CD14-positive monocyte (primary cell): ENCODE measurements at regions not wholly inside any gene's neighbourhood (a gene's known extent, or its start where the extent isn't known, plus 50 kb on each side); places are given as distances from the start of the nearest gene placed in this dataset.
A peak's percentile ranks its signal among the peaks of the same experiment; 100 is the strongest.

Experiments used
- DNase-seq, 3 donors: peaks; one replicate each; pipeline ENCODE4 v3.0.0-alpha.2; 2011 to 2022
- H2AFZ ChIP-seq: 2 replicates; pipeline ENCODE4 v1.6.0; 2012; ENCODE audit warnings: mild to moderate bottlenecking, low read depth, low read length, inconsistent platforms; ENCODE audit not compliant: insufficient read depth, poor library complexity, severe bottlenecking
- H3K27ac ChIP-seq, 2 donors: 1 replicate in 1 of 2; 2 replicates in 1 of 2; pipeline ENCODE4 v1.5.1; 2012 to 2013; ENCODE audit warnings: low read length in 2 of 2, control low read depth in 1 of 2, inconsistent platforms in 1 of 2, low read depth in 1 of 2, mild to moderate bottlenecking in 1 of 2
- H3K27me3 ChIP-seq, 2 donors: one replicate each; pipeline versions ENCODE4 v1.6.0 to v1.6.1; 2011 to 2013; ENCODE audit warnings: low read length in 2 of 2; ENCODE audit not compliant: control insufficient read depth in 2 of 2, insufficient read depth in 2 of 2
- H3K36me3 ChIP-seq, 2 donors: replicated peaks in 1 of 2; 1 replicate in 1 of 2; 2 replicates in 1 of 2; pipeline versions ENCODE4 v1.5.1 to v1.6.1; 2012 to 2013; ENCODE audit warnings: low read length in 2 of 2, control low read depth in 1 of 2, inconsistent platforms in 1 of 2, mild to moderate bottlenecking in 1 of 2; ENCODE audit not compliant: insufficient read depth in 2 of 2, control insufficient read depth in 1 of 2
- H3K4me1 ChIP-seq, 2 donors: 1 replicate in 1 of 2; 2 replicates in 1 of 2; pipeline versions ENCODE4 v1.5.1 to v1.6.1; 2012 to 2013; ENCODE audit warnings: low read length in 2 of 2, control low read depth in 1 of 2, inconsistent platforms in 1 of 2, mild to moderate bottlenecking in 1 of 2, moderate library complexity in 1 of 2; ENCODE audit not compliant: insufficient read depth in 2 of 2, control insufficient read depth in 1 of 2
- H3K4me2 ChIP-seq: replicated peaks from 2 replicates; pipeline ENCODE3; 2012; ENCODE audit warnings: low read length, moderate library complexity, mild to moderate bottlenecking; ENCODE audit not compliant: poor library complexity, severe bottlenecking; ENCODE audit errors: extremely low read depth
- H3K4me3 ChIP-seq, 3 experiments: fragments of 200-600 bp in 1 of 3; sonication (generic) in 1 of 3; replicated peaks in 1 of 3; 1 replicate in 2 of 3; 2 replicates in 1 of 3; pipeline ENCODE4 v1.5.1; 2011 to 2013; ENCODE audit warnings: low read length in 3 of 3, mild to moderate bottlenecking in 3 of 3, control low read depth in 2 of 3, low read depth in 2 of 3, inconsistent platforms in 1 of 3, moderate library complexity in 1 of 3
- H3K79me2 ChIP-seq: 2 replicates; pipeline ENCODE4 v1.6.0; 2012; ENCODE audit warnings: mild to moderate bottlenecking, control low read depth, inconsistent platforms, low read length, moderate library complexity; ENCODE audit not compliant: insufficient read depth
- H3K9ac ChIP-seq: 2 replicates; pipeline ENCODE4 v1.6.0; 2017; ENCODE audit warnings: low read length, mild to moderate bottlenecking; ENCODE audit not compliant: insufficient read depth, poor library complexity, severe bottlenecking
- H3K9me3 ChIP-seq, 2 donors: replicated peaks in 1 of 2; 1 replicate in 1 of 2; 2 replicates in 1 of 2; pipeline versions ENCODE4 v1.5.1 to v1.6.1; 2012 to 2013; ENCODE audit warnings: low read length in 2 of 2, control low read depth in 1 of 2; ENCODE audit not compliant: control insufficient read depth in 1 of 2, insufficient read depth in 1 of 2
- H4K20me1 ChIP-seq: 2 replicates; pipeline ENCODE4 v1.6.0; 2012; ENCODE audit warnings: mild to moderate bottlenecking, low read length, control low read depth, moderate library complexity; ENCODE audit not compliant: insufficient read depth
- H3K27ac Mint-ChIP-seq, 7 donors: one replicate each; pipeline ENCODE4 v1.8.0; 2020; ENCODE audit warnings: mild to moderate bottlenecking in 7 of 7, mixed read lengths in 7 of 7, moderate library complexity in 6 of 7, inconsistent platforms in 2 of 7
- H3K27me3 Mint-ChIP-seq, 3 donors: one replicate each; pipeline ENCODE4 v1.8.0; 2021 to 2022; ENCODE audit warnings: low read depth in 3 of 3, mild to moderate bottlenecking in 3 of 3, mixed read lengths in 3 of 3, moderate library complexity in 3 of 3, inconsistent platforms in 1 of 3
- H3K36me3 Mint-ChIP-seq, 2 donors: one replicate each; pipeline ENCODE4 v1.8.0; 2020; ENCODE audit warnings: mixed read lengths in 2 of 2, inconsistent platforms in 1 of 2, mild to moderate bottlenecking in 1 of 2
- H3K4me1 Mint-ChIP-seq: one replicate; pipeline ENCODE4 v1.8.0; 2020; ENCODE audit warnings: mild to moderate bottlenecking, mixed read lengths
- H3K4me3 Mint-ChIP-seq, 2 donors: one replicate each; pipeline ENCODE4 v1.8.0; 2020; ENCODE audit warnings: mild to moderate bottlenecking in 2 of 2, mixed read lengths in 2 of 2, moderate library complexity in 1 of 2
- H3K9me3 Mint-ChIP-seq, 7 donors: one replicate each; pipeline ENCODE4 v1.8.0; 2020 to 2022; ENCODE audit warnings: mixed read lengths in 7 of 7, mild to moderate bottlenecking in 6 of 7, moderate library complexity in 6 of 7, inconsistent platforms in 2 of 7
- WGBS: methylation state at CpG from one replicate; pipeline ENCODE4 v1.1.5; 2013; ENCODE audit warnings: missing lambda C conversion rate; ENCODE audit not compliant: insufficient coverage; 5-methylcytosine and 5-hydroxymethylcytosine counted together
- intact Hi-C, 2 donors: fragments of 100-400 bp; cut with micrococcal nuclease; formaldehyde crosslinking; loops; one replicate each; pipeline versions ENCODE4 v1.15.0 to v1.15.1; 2023
- TF ChIP-seq, protein P1 (sequence below): fragments of 200-600 bp; IDR thresholded peaks from one replicate; pipeline ENCODE4 v1.8.0; 2022; ENCODE audit warnings: antibody characterized with exemption, mild to moderate bottlenecking

DNA sequence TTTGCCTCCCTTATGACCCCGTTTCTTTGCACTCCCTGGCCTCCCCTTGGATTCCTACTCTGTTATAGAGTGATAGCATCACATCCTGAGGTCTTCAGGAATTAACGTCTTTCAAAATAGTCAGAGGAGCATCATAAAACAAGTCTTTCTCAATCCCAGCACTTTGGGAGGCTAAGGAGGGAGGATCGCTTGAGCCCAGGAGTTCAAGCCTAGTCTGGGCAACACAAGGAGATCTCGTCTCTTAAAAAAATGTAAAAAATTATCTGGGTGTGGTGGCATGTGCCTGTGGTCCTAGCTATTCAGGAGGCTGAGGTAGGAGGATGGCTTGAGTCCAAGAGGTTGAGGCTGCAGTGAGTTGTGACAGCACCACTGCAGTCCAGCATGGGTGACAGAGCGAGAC, 68.7 kb upstream of the AMPD3 start:
- Mint-ChIP-seq H3K4me3 (peak overlapping the region in 1 of 2 donors; percentile 3), H3K4me1 (peaks cover 12% of the 10 kb centered on the region), H3K27me3 (peaks cover 3 to 17% (median 10%) of the 10 kb centered on the region in 3 donors), H3K9me3 (peaks cover 0 to 5% (median 2%) of the 10 kb centered on the region in 7 donors), H3K36me3 (no peaks in the 10 kb centered on the region), H3K27ac (no peak overlapping the region)
- no peaks in the 10 kb centered on the region for H3K79me2 ChIP-seq
- peaks cover 0 to 7% of the 10 kb centered on the region in 2 donors for H3K4me1 ChIP-seq
- no peak overlapping the region for H2AFZ ChIP-seq
- H3K9me3 ChIP-seq, result no peaks in the 10 kb centered on the region
- intact Hi-C loops, result no loop called here
- WGBS, result 94% methylated on average over 2 of the region's 5 CpGs
- H4K20me1 ChIP-seq, result no peaks in the 10 kb centered on the region
- peaks cover 0 to 3% of the 10 kb centered on the region in 2 donors for H3K27me3 ChIP-seq
- no peak for DNase-seq
- TF ChIP-seq, protein P1, sequence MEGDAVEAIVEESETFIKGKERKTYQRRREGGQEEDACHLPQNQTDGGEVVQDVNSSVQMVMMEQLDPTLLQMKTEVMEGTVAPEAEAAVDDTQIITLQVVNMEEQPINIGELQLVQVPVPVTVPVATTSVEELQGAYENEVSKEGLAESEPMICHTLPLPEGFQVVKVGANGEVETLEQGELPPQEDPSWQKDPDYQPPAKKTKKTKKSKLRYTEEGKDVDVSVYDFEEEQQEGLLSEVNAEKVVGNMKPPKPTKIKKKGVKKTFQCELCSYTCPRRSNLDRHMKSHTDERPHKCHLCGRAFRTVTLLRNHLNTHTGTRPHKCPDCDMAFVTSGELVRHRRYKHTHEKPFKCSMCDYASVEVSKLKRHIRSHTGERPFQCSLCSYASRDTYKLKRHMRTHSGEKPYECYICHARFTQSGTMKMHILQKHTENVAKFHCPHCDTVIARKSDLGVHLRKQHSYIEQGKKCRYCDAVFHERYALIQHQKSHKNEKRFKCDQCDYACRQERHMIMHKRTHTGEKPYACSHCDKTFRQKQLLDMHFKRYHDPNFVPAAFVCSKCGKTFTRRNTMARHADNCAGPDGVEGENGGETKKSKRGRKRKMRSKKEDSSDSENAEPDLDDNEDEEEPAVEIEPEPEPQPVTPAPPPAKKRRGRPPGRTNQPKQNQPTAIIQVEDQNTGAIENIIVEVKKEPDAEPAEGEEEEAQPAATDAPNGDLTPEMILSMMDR, result no peak
- no peak overlapping the region for H3K4me3 ChIP-seq
- no peak overlapping the region for H3K4me2 ChIP-seq
- H3K27ac ChIP-seq, result no peak overlapping the region
- no peaks in the 10 kb centered on the region for H3K36me3 ChIP-seq
- no peak overlapping the region for H3K9ac ChIP-seq

DNA sequence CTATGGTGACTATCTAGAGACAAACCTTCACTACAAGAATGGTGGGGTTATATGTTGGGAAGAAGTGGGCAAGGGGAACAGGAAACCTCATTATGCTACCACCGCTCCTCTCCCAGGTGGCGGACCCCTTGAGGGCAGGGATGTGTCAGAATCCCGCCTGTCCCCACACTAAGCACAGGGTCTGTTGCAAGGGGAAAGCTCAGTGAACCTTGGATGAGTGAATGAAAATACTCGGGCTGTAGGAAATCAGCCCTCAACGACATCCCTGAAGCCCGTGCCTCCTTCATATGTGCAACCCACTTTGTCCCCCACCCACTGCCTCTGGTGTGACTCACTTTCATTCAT, 68.2 kb upstream of the AMPD3 start:
- Histone ChIP-seq H3K36me3 (no peaks in the 10 kb centered on the region), H4K20me1 (no peaks in the 10 kb centered on the region), H2AFZ (no peak overlapping the region), H3K4me2 (no peak overlapping the region), H3K9me3 (no peaks in the 10 kb centered on the region), H3K79me2 (no peaks in the 10 kb centered on the region), H3K9ac (no peak overlapping the region), H3K27ac (no peak overlapping the region), H3K27me3 (peaks cover 0 to 3% of the 10 kb centered on the region in 2 donors), H3K4me3 (no peak overlapping the region), H3K4me1 (peaks cover 0 to 7% of the 10 kb centered on the region in 2 donors)
- peak overlapping the region in 1 of 7 donors; percentile 53 for H3K27ac Mint-ChIP-seq
- intact Hi-C loops, result no loop called here
- WGBS, result 79% methylated on average over 3 of the region's 6 CpGs
- H3K9me3 Mint-ChIP-seq, result peaks cover 0 to 5% (median 2%) of the 10 kb centered on the region in 7 donors
- peaks cover 3 to 17% (median 10%) of the 10 kb centered on the region in 3 donors for H3K27me3 Mint-ChIP-seq
- TF ChIP-seq, protein P1, result no peak
- DNase-seq, result no peak
- peaks cover 9% of the 10 kb centered on the region for H3K4me1 Mint-ChIP-seq
- H3K36me3 Mint-ChIP-seq, result no peaks in the 10 kb centered on the region
- H3K4me3 Mint-ChIP-seq, result no peak overlapping the region
